Uterus (tissue), 3 donors: ENCODE measurements at regions not wholly inside any gene's neighbourhood (a gene's known extent, or its start where the extent isn't known, plus 50 kb on each side); places are given as distances from the start of the nearest gene placed in this dataset.

ENCODE experiments used
- DNase-seq, 2 donors: peaks; one replicate each; pipeline ENCODE4 v3.0.0-alpha.2; 2019 to 2020
- H3K27ac ChIP-seq, 2 donors: fragments of 200-600 bp; sonication (generic); 1 replicate in 1 of 2; 2 replicates in 1 of 2; pipeline ENCODE4 v1.5.1; 2016 to 2018
- H3K27me3 ChIP-seq, 2 donors: fragments of 200-600 bp; sonication (generic); one replicate each; pipeline ENCODE4 v1.5.1; 2018 to 2019; ENCODE audit warnings: control low read depth in 1 of 2
- H3K36me3 ChIP-seq, 2 donors: fragments of 200-600 bp; sonication (generic); one replicate each; pipeline ENCODE4 v1.5.1; 2019; ENCODE audit warnings: control low read depth in 1 of 2
- H3K4me1 ChIP-seq, 2 donors: fragments of 200-600 bp; sonication (generic); one replicate each; pipeline ENCODE4 v1.5.1; 2018 to 2019; ENCODE audit warnings: control low read depth in 1 of 2
- H3K4me3 ChIP-seq, 2 donors: fragments of 200-600 bp; sonication (generic); 1 replicate in 1 of 2; 2 replicates in 1 of 2; pipeline ENCODE4 v1.5.1; 2018 to 2019; ENCODE audit warnings: mild to moderate bottlenecking in 1 of 2
- H3K9me3 ChIP-seq, 2 donors: fragments of 200-600 bp; sonication (generic); one replicate each; pipeline ENCODE4 v1.5.1; 2019; ENCODE audit warnings: control low read depth in 1 of 2
- CTCF ChIP-seq, 4 experiments: fragments of 200-600 bp in 2 of 4; fragments of 450-650 bp in 2 of 4; sonication (generic) in 2 of 4; IDR thresholded peaks; one replicate each; pipeline ENCODE4 v1.5.1; 2016 to 2019; ENCODE audit warnings: antibody characterized with exemption in 4 of 4, mild to moderate bottlenecking in 2 of 4, moderate library complexity in 1 of 4
- POLR2A ChIP-seq, 2 donors: fragments of 450-650 bp; IDR thresholded peaks; one replicate each; pipeline ENCODE4 v1.6.1; 2016; ENCODE audit warnings: antibody characterized with exemption in 2 of 2, mild to moderate bottlenecking in 1 of 2, moderate library complexity in 1 of 2
- intact Hi-C: fragments of 100-400 bp; cut with DNase I; formaldehyde crosslinking; loops from one replicate; pipeline ENCODE4 v1.15.1; 2023; ENCODE audit warnings: low total_unique reads
- donor health status: DM: yes; HTN: yes; CAD: no.

GRCh38 chr3:197421021-197421420 is 122.6 kb upstream of the DLG1 start:
- intact Hi-C loops: no loop called here
- Histone ChIP-seq H3K36me3 (no peaks in the 10 kb centered on the region), H3K27ac (no peak overlapping the region), H3K4me1 (no peaks in the 10 kb centered on the region), H3K4me3 (no peak overlapping the region), H3K9me3 (peaks cover 0 to 3% of the 10 kb centered on the region in 2 donors), H3K27me3 (no peaks in the 10 kb centered on the region)
- TF ChIP-seq POLR2A (IDR thresholded peaks at IDR 0.05) (no peak), CTCF (IDR thresholded peaks at IDR 0.05) (no peak)
- DNase-seq: no peak

DNA sequence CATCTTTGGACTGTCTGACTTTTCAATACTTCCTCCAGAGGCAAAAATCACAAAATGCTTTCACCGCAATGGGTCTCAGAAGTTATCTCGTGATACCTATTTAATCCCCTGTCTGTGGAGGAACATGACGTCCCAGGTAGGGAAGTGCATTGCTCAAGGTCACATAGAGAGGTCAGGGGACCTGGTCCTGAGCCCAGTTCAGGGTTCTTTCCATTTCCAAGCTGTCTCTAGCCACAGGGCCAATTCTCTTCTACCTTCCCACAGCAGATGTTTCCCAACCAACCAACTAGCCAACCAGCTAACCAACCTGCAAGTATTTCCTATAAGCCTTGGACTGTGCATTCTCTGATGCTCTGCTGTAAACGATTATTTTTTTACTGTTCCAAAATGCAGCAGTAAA is 122.2 kb upstream of the DLG1 start:
- Histone ChIP-seq H3K4me3 (no peak overlapping the region), H3K4me1 (no peaks in the 10 kb centered on the region), H3K27me3 (no peaks in the 10 kb centered on the region), H3K27ac (no peak overlapping the region), H3K36me3 (no peaks in the 10 kb centered on the region), H3K9me3 (peaks cover 0 to 3% of the 10 kb centered on the region in 2 donors)
- DNase-seq: no peak
- TF ChIP-seq POLR2A (IDR thresholded peaks at IDR 0.05) (no peak), CTCF (IDR thresholded peaks at IDR 0.05) (no peak)
- intact Hi-C loops: no loop called here

GRCh38 chr3:197420115-197420514 is 121.7 kb upstream of the DLG1 start:
- intact Hi-C loops: no loop called here

DNA sequence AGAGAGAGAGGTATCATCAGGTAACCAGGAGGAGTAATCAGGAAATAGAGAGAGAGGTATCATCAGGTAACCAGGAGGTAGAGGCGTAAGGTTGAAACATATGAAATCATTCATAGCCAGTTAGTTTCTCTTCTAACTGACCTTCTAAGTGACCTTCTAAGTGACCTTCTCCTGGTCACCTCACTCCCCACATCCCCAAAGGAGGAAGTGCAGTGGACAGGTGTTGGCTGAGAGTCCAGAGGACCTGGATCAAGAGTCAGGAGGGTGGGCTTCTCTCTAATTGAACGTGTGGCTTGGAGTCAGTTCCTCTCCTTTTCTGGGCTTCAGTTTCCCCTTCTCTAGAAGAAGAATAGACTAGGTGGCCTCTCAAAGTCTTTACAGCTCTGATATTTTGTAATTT is 121.3 kb upstream of the DLG1 start:
- no peak overlapping the region for H3K27ac ChIP-seq
- intact Hi-C loops: no loop called here
- peaks cover 0 to 3% of the 10 kb centered on the region in 2 donors for H3K9me3 ChIP-seq
- H3K4me1 ChIP-seq: no peaks in the 10 kb centered on the region
- no peak for DNase-seq
- no peaks in the 10 kb centered on the region for H3K36me3 ChIP-seq
- TF ChIP-seq CTCF (IDR thresholded peaks at IDR 0.05): no peak
- no peak for TF ChIP-seq POLR2A (IDR thresholded peaks at IDR 0.05)
- H3K4me3 ChIP-seq: no peak overlapping the region
- no peaks in the 10 kb centered on the region for H3K27me3 ChIP-seq

More at GRCh38 chr3:197420115-197420514, 121.7 kb upstream of the DLG1 start:
- TF ChIP-seq CTCF (IDR thresholded peaks at IDR 0.05): no peak
- no peak for TF ChIP-seq POLR2A (IDR thresholded peaks at IDR 0.05)
- no peaks in the 10 kb centered on the region for H3K36me3 ChIP-seq
- H3K27ac ChIP-seq: no peak overlapping the region
- DNase-seq: no peak
- no peaks in the 10 kb centered on the region for H3K27me3 ChIP-seq
- peaks cover 0 to 3% of the 10 kb centered on the region in 2 donors for H3K9me3 ChIP-seq
- no peak overlapping the region for H3K4me3 ChIP-seq
- H3K4me1 ChIP-seq: no peaks in the 10 kb centered on the region

DNA sequence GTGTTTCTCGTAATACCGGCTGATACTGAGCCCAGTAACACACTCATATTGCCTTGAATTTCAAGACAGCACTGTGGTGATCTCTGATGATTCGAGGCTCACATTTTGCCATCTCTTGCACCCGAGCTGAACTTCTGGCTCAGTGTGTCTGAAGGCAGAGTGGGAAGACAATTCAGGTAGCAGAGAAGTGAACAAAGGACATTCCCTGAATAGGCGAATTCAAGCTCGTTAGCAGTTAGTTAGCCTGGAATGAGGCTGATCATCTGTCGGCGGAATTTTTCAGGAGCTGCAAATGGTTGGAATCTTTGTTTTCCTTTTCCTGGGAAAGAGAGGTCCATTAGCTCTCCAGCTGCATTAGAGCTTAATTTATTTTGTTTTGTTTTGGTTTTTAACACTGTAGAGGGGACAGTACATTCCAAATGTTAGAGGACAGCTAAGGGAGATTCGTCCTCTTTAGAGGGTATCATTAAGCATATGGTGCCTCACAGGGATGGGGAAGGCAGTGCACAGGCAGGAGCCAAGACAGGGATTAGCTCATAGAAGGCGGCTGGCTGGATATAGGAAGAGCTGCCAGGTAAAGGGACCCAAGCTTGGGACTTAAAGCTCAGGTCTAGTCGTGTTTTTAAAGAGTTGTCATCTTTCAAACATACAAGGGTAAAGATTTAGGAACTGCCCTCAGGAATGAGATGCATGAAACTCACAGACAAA is 119.7 kb upstream of the DLG1 start:
- H3K36me3 ChIP-seq: no peaks in the 10 kb centered on the region
- intact Hi-C loops: no loop called here
- no peak for DNase-seq
- no peaks in the 10 kb centered on the region for H3K4me1 ChIP-seq
- peaks cover 0 to 3% of the 10 kb centered on the region in 2 donors for H3K9me3 ChIP-seq
- H3K27me3 ChIP-seq: no peaks in the 10 kb centered on the region
- no peak overlapping the region for H3K4me3 ChIP-seq
- no peak overlapping the region for H3K27ac ChIP-seq
- TF ChIP-seq POLR2A (IDR thresholded peaks at IDR 0.05) (no peak), CTCF (IDR thresholded peaks at IDR 0.05) (no peak)
